ENCODE measurements at regions not wholly inside any gene's neighbourhood (a gene's known extent, or its start where the extent isn't known, plus 50 kb on each side); places are given as distances from the start of the nearest gene placed in this dataset.
"Not testable (repeated sequence)": the region's sequence is repeated elsewhere in the genome, so short reads cannot be mapped to it uniquely, and the experiment has no call there.

DNA sequence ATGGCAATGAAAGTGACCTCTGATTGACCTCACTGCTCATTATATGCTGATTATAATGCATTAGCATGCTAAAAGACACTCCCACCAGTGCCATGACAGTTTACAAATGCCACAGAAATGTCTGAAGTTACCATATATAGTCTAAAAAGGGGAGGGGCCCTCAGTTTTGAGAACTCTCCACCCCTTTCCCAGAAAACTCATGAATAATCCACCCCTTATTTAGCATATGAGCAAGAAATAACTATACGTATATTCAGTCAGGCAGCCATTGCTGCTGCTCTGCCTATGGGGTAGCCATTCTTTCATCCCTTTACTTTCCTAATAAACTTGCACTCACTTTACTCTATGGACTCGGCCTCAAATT is 163.1 kb downstream of the ESM1 start:
- no peak for DNase-seq (ENCODE audit: low read depth in 2 of 2)

DNA sequence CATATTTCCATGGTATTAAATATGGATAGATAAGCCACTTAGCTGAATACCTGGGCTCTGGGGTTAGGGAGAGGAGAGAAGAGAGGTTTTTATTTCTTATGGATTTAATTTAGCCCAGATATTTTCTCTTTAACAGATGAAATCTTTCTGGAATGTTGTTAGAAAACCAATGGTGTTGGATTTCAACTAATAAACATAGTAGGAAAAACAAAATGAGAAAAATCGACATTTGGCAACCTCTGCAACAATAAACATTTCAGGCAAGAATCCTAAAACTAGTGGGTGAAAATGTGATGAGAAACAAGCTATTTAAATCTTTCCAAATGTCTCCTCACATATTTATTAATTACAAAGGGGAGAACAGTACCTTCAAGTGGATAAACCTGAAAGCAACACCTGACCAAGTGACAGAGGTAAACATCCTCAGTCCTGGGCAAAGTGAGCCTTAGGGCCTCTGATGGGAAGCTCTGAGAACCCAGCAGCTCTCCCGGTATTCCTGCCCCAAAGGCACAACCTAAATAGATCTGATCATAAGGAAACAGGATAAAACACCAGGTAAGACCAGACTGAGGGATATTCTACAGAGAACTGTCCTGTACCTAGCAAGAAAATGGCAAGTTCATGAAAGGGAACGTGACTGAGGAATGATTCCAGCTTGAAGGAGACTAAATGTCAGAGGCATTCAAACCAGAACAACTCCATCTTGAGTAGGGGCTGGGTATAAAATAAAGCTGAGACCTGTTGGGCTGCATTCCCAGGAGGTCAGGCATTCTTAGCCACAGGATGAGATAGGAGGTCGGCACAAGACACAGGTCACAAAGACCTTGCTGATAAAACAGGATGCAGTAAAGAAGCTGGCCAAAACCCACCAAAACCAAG is 163.7 kb downstream of the ESM1 start:
- no peak for DNase-seq (ENCODE audit: low read depth in 2 of 2)

GRCh38 chr5:54820346-54821134 is 164.9 kb downstream of the ESM1 start:
- DNase-seq (ENCODE audit: low read depth in 2 of 2), result no peak

DNA sequence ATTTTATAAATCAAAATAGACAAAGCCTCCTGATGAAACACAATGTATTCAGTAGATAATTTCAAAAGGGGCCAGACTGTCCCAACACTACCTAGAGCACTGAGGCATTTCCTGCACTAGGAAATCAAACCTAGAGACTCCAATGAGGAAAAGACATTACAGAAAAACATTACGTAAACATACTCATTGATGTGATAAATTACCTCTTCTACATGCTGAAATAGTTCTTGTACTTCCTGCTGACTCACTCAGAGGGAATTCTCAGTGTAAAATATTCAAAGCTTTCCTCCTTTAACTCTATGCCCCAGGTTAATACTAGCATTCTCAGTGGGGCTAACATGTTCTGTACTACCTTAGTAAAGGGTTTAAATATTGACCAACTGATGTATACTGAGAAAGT is 178.0 kb downstream of the ESM1 start:
- no peak for DNase-seq (ENCODE audit: low read depth in 2 of 2)

- no peak for DNase-seq (ENCODE audit: low read depth in 2 of 2)
Measured at GRCh38 chr5:54804521-54804920, 180.9 kb downstream of the ESM1 start.

DNA sequence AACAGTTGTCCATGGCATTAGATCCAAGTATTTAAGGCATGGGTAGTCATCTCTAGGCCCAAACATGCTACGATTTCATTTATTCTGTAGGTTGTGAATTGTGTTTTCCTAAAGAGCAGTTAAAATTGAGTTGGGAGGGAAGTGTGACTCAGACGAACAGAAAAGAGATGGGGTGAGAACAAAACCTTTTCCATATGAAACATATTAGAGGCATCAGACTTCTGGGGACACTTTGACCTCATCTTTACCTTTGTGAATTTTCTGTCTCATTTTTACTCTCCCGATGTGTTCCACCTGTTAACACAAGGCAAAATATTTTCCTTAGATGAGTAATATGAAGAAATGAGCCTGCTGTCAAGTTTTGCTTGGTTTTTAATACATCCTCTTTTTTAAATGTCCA is 181.3 kb downstream of the ESM1 start:
- no peak for DNase-seq (ENCODE audit: low read depth in 2 of 2)

- DNase-seq (ENCODE audit: low read depth in 2 of 2), result no peak
Measured at GRCh38 chr5:54803471-54804011, 181.9 kb downstream of the ESM1 start.

- DNase-seq (ENCODE audit: low read depth in 2 of 2), result no peak
Measured at GRCh38 chr5:54799645-54800044, 185.7 kb downstream of the ESM1 start.

DNA sequence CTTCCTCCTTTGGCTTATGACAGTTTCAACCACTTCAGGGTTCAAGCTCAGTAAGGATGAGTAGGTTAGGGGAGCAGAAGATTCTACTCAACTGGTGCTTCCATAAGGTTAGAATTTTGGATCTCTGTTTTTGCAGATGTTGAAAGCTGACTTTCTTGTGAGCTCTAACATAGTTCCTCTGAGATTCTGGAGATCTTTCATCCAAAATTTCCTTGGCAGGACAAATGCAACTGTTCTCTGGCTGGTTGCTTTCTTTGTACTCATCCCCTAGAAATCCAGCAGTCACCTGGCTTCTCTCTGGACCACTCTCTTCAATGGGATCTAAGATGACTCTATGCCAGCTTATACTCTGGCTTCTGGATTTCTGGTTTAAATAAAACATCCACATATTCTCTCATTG is 189.6 kb downstream of the ESM1 start:
- DNase-seq (ENCODE audit: low read depth in 2 of 2), result no peak

DNA sequence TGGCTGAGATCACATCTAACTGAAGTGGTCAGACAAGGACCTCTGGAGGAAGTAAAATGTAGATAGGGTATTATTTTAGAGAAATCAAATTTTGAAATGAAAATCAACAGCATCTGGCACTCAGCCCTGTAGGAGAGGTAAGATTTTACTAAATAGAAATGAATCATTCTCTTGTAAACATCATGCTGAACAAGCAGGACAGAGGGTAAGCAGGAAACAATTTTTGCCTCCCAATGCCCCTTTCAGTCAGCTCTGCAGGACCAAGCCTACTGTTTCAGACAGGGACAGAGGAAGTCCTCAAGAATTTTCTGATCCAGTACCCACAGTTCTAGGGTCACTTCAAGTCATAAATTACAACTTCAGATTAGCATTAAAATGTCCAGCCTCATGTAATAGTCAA is 190.1 kb downstream of the ESM1 start:
- no peak for DNase-seq (ENCODE audit: low read depth in 2 of 2)

GRCh38 chr5:54794135-54794975 is 191.0 kb downstream of the ESM1 start:
- DNase-seq (ENCODE audit: low read depth in 2 of 2), result no peak

GRCh38 chr5:54793468-54794134 is 191.8 kb downstream of the ESM1 start:
- no peak for DNase-seq (ENCODE audit: low read depth in 2 of 2)

DNA sequence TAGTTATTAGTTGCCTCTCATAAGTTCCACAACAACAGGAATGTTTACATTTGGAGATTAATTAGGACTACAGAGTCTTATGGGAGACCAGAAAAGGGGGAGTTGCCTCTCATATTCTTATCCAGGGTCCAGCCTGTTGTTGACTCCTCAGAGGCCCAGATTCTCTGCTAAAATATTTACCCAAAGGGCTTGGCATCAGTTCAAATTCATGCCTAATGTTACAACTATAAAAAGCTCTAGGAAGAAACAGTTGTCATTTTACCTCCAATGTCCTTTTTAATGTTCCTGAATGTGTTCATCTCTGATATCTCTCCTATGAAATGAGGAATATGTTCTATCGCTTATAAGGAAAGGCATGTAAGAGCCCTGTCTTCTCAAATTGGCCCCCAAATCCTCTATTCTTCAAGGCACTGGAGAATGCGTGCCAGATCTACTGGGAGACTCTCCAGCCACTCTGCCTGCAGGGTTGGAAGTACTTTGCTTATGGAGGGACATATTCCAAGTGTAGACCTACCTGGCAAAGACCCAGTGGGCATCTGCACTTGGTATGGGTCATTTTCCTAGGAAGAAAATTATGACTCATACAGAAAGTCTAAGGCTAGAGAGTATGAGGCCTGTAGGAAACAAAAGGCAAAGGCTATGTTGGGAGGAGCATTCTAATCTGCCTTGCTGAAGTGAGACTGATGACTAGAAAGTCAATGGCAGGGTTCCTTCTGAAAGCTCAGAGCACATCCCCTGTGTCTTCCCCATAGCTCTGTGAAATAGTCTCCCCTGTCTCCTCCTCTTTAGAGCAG is 192.6 kb downstream of the ESM1 start:
- DNase-seq (ENCODE audit: low read depth in 2 of 2), result no peak

DNA sequence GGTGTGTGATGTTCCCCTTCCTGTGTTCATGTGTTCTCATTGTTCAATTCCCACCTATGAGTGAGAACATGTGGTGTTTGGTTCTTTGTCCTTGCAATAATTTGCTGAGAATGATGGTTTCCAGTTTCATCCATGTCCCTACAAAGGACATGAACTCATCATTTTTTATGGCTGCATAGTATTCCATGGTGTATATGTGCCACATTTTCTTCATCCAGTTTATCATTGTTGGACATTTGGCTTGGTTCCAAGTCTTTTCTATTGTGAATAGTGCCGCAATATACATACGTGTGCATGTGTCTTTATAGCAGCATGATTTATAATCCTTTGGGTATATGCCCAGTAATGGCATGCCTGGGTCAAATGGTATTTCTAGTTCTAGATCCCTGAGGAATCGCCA is 197.5 kb downstream of the ESM1 start:
- not testable (repeated sequence) for DNase-seq (ENCODE audit: low read depth in 2 of 2)

- no peak for DNase-seq (ENCODE audit: low read depth in 2 of 2)
Measured at GRCh38 chr5:54785729-54786591, 199.4 kb downstream of the ESM1 start.

- no peak for DNase-seq (ENCODE audit: low read depth in 2 of 2)
Measured at GRCh38 chr5:54778783-54779182, 206.6 kb downstream of the ESM1 start.

DNA sequence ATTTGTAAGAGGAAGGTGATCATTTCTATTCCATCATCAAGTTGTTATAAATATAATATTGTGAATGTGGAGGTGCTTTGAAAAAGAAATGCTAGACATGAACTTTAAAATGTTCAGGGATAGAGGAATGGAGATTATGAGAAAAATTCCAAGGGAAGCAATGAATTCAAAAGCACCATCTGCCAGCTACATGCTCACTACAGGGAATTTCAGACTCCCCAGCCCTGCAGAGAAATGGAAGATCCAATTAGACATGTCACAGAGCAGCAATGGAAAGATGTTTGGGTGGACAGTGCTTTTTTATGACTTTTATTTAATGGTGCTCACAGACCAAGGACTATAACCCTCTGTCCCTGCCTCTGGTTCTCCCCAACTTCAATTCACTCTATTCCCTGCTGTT is 209.7 kb downstream of the ESM1 start:
- no peak for DNase-seq (ENCODE audit: low read depth in 2 of 2)

- no peak for DNase-seq (ENCODE audit: low read depth in 2 of 2)
Measured at GRCh38 chr5:54774281-54775170, 210.9 kb downstream of the ESM1 start.

DNA sequence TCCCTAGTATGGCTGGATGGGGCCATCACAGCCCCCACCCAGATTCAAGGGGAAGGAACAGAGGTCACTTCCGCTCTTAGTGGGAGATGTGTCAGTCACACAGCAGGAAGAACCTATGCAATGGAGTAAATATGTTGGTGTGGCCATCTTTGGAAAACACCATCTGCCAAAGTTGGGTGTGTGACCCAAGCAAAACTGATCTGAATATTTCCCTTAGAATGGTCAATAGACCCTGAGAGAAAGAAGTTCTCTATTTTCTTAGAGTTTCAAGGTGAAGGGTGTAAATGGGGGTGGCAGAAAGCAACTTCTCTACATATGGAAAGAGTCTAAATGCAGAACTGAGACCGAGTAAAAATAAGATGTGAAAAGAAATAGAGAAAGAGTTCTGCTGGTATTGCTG is 212.7 kb downstream of the ESM1 start:
- no peak for DNase-seq (ENCODE audit: low read depth in 2 of 2)
